GM20000 (cell line): ENCODE measurements at regions not wholly inside any gene's neighbourhood (a gene's known extent, or its start where the extent isn't known, plus 50 kb on each side); places are given as distances from the start of the nearest gene placed in this dataset.

ENCODE experiments used
- DNase-seq: peaks from one replicate; pipeline ENCODE4 v3.0.0; 2012; ENCODE audit warnings: low spot score
- CTCF ChIP-seq: IDR thresholded peaks from 2 replicates; pipeline ENCODE4 v1.5.1; 2012; ENCODE audit warnings: mild to moderate bottlenecking, control low read depth; ENCODE audit errors: extremely low read depth, missing control alignments

- TF ChIP-seq CTCF, result no peak
- DNase-seq, result no peak
These were observed 548.5 kb downstream of the SLC4A3 start for GRCh38 chr2:220175967-220176366.

- DNase-seq, result no peak
- TF ChIP-seq CTCF, result no peak
These were observed 551.7 kb downstream of the SLC4A3 start for GRCh38 chr2:220178991-220179695.

GRCh38 chr2:220181165-220181564 is 553.7 kb downstream of the SLC4A3 start:
- no peak for DNase-seq
- TF ChIP-seq CTCF, result no peak

- no peak for TF ChIP-seq CTCF
- DNase-seq, result no peak
These were observed 555.4 kb downstream of the SLC4A3 start for GRCh38 chr2:220182790-220183189.

- DNase-seq, result no peak
- no peak for TF ChIP-seq CTCF
These were observed 558.4 kb downstream of the SLC4A3 start for GRCh38 chr2:220185766-220186305.

GRCh38 chr2:220188031-220188430 is 560.6 kb downstream of the SLC4A3 start:
- DNase-seq, result no peak
- TF ChIP-seq CTCF, result no peak

GRCh38 chr2:220191031-220191430 is 563.6 kb downstream of the SLC4A3 start:
- no peak for TF ChIP-seq CTCF
- no peak for DNase-seq
